ENCODE measurements at regions not wholly inside any gene's neighbourhood (a gene's known extent, or its start where the extent isn't known, plus 50 kb on each side); places are given as distances from the start of the nearest gene placed in this dataset.

- no peak for TF ChIP-seq POLR2A (IDR thresholded peaks at IDR 0.05; ENCODE audit: extremely low read depth, insufficient read length)
- TF ChIP-seq CTCF (IDR thresholded peaks at IDR 0.05; ENCODE audit: low read depth, low read length) = no peak
- no peak for TF ChIP-seq MAX (IDR thresholded peaks at IDR 0.05; ENCODE audit: low read depth, low read length)
Observed at GRCh38 chr2:123363826-123364225, 661.3 kb upstream of the CNTNAP5 start.

Data from NB4 (cell line).